Neural cell (in vitro differentiated cells): ENCODE measurements at regions not wholly inside any gene's neighbourhood (a gene's known extent, or its start where the extent isn't known, plus 50 kb on each side); places are given as distances from the start of the nearest gene placed in this dataset.

ENCODE experiments used
- EP300 ChIP-seq: fragments of 450-650 bp; conservative IDR thresholded peaks from 2 replicates; pipeline ENCODE4 v1.6.1; 2014; ENCODE audit warnings: antibody characterized with exemption, mild to moderate bottlenecking, moderate library complexity; ENCODE audit not compliant: poor library complexity, severe bottlenecking
- EZH2 ChIP-seq: fragments of 200-600, 300-800 bp; shearing (Covaris generic), sonication (generic); IDR thresholded peaks from 2 replicates; pipeline ENCODE4 v1.6.1; 2014; ENCODE audit warnings: antibody characterized with exemption, low read length, borderline replicate concordance, mild to moderate bottlenecking; ENCODE audit not compliant: insufficient read depth, poor library complexity, severe bottlenecking
- MXI1 ChIP-seq: fragments of 450-650 bp; conservative IDR thresholded peaks from 2 replicates; pipeline ENCODE4 v1.6.1; 2014; ENCODE audit warnings: antibody characterized with exemption, mild to moderate bottlenecking; ENCODE audit not compliant: poor library complexity, severe bottlenecking
- RAD21 ChIP-seq: fragments of 450-650 bp; conservative IDR thresholded peaks from 2 replicates; pipeline ENCODE4 v1.6.1; 2014; ENCODE audit warnings: antibody characterized with exemption, mild to moderate bottlenecking, moderate library complexity
- TAF1 ChIP-seq: IDR thresholded peaks from 2 replicates; pipeline ENCODE4 v1.6.1; 2012; ENCODE audit warnings: low read depth
- TF ChIP-seq, protein P1 (sequence below): fragments of 450-650 bp; IDR thresholded peaks from 2 replicates; pipeline ENCODE4 v1.5.1; 2014; ENCODE audit warnings: antibody characterized with exemption, mild to moderate bottlenecking, moderate library complexity; ENCODE audit not compliant: poor library complexity, severe bottlenecking
- TF ChIP-seq, protein P2 (sequence below): IDR thresholded peaks from 2 replicates; pipeline ENCODE4 v1.6.1; 2012; ENCODE audit warnings: borderline replicate concordance

DNA sequence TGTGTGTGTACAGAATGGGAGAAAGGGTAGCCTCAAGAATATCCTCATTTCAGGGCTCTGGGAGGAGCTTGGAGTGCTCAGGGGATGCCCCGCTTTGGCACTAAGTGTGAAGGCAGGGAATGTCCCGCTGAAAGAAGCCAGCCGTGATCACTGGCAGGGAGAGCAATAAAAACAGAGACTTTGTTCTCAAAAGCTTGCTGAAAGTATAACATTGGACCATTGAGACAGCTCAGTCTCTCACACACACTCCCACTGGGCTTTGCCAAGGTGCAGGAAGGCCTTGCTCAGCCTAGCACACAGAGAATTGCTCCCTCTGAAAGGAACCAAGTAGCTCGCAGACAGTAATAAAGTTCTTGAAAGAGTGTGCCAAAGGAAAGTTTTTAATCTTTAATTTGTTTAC lies 143.8 kb upstream of the SLITRK2 start:
- TF ChIP-seq, protein P1, sequence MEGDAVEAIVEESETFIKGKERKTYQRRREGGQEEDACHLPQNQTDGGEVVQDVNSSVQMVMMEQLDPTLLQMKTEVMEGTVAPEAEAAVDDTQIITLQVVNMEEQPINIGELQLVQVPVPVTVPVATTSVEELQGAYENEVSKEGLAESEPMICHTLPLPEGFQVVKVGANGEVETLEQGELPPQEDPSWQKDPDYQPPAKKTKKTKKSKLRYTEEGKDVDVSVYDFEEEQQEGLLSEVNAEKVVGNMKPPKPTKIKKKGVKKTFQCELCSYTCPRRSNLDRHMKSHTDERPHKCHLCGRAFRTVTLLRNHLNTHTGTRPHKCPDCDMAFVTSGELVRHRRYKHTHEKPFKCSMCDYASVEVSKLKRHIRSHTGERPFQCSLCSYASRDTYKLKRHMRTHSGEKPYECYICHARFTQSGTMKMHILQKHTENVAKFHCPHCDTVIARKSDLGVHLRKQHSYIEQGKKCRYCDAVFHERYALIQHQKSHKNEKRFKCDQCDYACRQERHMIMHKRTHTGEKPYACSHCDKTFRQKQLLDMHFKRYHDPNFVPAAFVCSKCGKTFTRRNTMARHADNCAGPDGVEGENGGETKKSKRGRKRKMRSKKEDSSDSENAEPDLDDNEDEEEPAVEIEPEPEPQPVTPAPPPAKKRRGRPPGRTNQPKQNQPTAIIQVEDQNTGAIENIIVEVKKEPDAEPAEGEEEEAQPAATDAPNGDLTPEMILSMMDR: no peak
- TF ChIP-seq MXI1 (no peak), EP300 (no peak), TAF1 (no peak), EZH2 (no peak), RAD21 (no peak)
- TF ChIP-seq, protein P2, sequence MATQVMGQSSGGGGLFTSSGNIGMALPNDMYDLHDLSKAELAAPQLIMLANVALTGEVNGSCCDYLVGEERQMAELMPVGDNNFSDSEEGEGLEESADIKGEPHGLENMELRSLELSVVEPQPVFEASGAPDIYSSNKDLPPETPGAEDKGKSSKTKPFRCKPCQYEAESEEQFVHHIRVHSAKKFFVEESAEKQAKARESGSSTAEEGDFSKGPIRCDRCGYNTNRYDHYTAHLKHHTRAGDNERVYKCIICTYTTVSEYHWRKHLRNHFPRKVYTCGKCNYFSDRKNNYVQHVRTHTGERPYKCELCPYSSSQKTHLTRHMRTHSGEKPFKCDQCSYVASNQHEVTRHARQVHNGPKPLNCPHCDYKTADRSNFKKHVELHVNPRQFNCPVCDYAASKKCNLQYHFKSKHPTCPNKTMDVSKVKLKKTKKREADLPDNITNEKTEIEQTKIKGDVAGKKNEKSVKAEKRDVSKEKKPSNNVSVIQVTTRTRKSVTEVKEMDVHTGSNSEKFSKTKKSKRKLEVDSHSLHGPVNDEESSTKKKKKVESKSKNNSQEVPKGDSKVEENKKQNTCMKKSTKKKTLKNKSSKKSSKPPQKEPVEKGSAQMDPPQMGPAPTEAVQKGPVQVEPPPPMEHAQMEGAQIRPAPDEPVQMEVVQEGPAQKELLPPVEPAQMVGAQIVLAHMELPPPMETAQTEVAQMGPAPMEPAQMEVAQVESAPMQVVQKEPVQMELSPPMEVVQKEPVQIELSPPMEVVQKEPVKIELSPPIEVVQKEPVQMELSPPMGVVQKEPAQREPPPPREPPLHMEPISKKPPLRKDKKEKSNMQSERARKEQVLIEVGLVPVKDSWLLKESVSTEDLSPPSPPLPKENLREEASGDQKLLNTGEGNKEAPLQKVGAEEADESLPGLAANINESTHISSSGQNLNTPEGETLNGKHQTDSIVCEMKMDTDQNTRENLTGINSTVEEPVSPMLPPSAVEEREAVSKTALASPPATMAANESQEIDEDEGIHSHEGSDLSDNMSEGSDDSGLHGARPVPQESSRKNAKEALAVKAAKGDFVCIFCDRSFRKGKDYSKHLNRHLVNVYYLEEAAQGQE: no peak
